ENCODE measurements at regions not wholly inside any gene's neighbourhood (a gene's known extent, or its start where the extent isn't known, plus 50 kb on each side); places are given as distances from the start of the nearest gene placed in this dataset.

DNA sequence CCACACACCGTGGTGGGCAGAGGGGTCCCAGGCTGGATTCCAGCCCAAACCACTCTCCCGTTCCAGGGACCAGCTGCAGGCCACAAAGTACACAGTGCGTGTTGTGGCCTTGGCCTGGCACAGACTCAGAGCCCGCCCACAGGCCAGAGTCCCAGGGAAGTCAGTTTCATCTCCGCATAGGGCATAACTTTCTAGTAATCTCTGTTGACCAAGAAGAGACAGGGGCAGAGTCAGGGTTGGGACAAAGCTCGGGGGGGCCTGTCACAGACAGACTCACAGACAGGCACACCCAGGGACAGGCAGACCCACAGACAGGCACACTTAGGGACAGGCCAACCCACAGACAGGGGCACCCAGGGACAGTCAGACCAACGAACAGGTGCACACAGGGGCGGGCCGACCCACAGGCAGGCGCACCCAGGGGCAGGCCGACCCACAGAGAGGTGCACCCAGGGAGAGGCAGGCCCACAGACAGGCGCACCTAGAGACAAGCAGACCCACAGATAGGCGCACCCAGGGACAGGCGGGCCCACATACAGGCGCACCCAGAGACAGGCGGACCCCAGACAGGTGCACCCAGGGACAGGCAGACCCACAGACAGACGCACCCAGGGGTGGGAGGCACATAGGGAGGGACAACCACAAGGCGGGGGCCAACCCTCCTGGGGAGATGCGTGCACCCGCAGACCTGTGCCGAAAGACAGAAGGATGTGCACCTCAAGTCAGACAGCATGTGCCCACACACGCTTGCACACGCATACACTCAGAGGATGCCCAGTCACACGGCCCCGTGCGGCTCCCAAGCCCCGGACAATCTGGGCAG, 323.3 kb upstream of the RTL1 start:
- H3K27me3 ChIP-seq, result no peaks in the 10 kb centered on the region
- TF ChIP-seq POLR2AphosphoS5 (IDR thresholded peaks at IDR 0.05; ENCODE audit: insufficient read depth in 1 of 2, low read depth in 1 of 2) (no peak), POLR2A (IDR thresholded peaks at IDR 0.05) (no peak)
- TF ChIP-seq, protein P1, sequence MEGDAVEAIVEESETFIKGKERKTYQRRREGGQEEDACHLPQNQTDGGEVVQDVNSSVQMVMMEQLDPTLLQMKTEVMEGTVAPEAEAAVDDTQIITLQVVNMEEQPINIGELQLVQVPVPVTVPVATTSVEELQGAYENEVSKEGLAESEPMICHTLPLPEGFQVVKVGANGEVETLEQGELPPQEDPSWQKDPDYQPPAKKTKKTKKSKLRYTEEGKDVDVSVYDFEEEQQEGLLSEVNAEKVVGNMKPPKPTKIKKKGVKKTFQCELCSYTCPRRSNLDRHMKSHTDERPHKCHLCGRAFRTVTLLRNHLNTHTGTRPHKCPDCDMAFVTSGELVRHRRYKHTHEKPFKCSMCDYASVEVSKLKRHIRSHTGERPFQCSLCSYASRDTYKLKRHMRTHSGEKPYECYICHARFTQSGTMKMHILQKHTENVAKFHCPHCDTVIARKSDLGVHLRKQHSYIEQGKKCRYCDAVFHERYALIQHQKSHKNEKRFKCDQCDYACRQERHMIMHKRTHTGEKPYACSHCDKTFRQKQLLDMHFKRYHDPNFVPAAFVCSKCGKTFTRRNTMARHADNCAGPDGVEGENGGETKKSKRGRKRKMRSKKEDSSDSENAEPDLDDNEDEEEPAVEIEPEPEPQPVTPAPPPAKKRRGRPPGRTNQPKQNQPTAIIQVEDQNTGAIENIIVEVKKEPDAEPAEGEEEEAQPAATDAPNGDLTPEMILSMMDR (IDR thresholded peaks at IDR 0.05), result no peak
- DNase-seq (ENCODE audit: extremely low spot score in 2 of 2), result peak; percentile 79 to 95
- H3K36me3 ChIP-seq, result no peaks in the 10 kb centered on the region
- intact Hi-C loops (cut with DNase I), result no loop called here
- no peak overlapping the region for H3K27ac ChIP-seq
- no peaks in the 10 kb centered on the region for H3K9me3 ChIP-seq
- no peak overlapping the region for H3K4me3 ChIP-seq
- H3K4me1 ChIP-seq, result peaks cover 6% of the 10 kb centered on the region

DNA sequence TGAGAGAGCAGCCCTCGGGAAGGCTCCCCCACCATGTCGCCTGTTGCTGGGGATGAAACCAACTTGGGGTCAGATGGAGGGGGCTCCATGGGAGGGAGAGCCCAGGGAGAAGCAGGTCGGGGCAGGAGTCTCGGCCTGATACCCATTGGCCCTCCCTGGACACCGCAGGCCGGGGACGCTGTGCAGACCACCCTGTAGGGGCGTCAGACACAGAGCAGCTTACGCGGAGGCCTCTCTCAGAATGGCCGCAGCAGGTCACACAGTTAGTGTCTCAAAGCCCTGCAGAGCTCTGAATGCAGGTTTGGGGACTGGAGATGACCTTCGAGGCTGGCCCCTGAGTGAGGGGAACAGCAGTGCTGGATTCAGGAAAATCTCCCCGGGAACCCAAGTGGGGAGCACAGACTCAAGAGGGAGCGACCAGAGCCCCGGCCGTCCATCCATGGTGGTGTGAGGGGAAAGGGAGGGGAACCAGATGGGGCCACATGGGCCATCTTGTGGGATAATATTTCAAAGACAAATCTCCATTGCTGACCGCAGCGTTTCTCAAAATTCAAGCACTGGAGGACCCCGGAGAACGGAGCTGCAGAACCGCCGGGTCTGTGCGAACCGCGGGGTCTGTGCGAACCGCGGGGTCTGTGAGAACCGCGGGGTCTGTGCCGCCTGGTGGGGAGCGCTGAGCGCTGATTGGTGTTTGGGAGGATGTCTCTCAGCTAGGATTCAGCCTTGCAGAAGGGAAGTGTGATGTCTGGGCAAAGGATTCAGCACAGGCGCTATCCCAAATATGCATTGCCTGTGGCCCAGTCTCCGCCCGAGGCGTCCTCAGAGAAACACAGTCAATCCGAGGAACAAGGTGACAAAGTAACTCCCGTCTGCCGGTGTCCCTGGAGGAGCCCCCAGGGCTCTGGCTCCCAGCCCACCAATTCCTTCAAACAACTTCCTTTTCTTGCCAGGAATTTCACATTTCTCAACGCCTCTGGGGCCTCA, 324.4 kb upstream of the RTL1 start:
- DNase-seq (ENCODE audit: extremely low spot score in 2 of 2), result peak; percentile 77 to 95
- peaks cover 6% of the 10 kb centered on the region for H3K4me1 ChIP-seq
- no peaks in the 10 kb centered on the region for H3K36me3 ChIP-seq
- no peaks in the 10 kb centered on the region for H3K9me3 ChIP-seq
- no peak overlapping the region for H3K27ac ChIP-seq
- TF ChIP-seq, protein P1 (IDR thresholded peaks at IDR 0.05), result no peak
- no peak overlapping the region for H3K4me3 ChIP-seq
- H3K27me3 ChIP-seq, result no peaks in the 10 kb centered on the region
- intact Hi-C loops (cut with DNase I), result no loop called here

DNA sequence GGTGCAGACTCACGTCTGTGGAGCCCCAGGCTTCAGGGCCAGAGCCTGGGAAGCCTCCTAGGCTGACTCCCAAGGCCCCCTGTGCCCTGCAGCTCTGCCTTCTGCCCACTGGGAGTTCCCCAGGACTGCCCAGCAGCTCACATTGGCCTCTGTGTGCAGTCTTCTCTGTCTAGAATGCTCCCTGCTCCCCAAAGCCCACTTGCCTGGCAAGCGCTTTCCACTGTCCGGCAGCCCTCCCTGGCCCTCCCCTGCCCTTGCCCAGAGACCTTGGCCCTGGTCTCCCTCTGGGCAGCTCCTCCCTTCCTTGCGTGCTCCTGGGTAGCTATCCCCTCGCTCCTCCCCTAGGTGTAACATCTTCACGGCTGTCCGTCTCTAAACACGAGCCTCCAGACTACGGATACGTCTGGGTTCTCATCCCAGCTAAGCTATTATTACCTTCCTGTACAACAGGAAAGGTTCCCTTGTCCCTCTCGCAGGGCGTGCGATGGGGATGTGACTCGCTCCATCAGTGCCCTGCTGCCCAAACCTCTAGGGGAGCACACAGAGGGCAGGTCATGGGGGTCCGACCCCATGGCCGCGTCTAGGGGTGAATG, 325.5 kb upstream of the RTL1 start:
- peaks cover 6% of the 10 kb centered on the region for H3K4me1 ChIP-seq
- H3K27ac ChIP-seq, result peak overlapping the region; percentile 30
- H3K4me3 ChIP-seq, result peak overlapping the region; percentile 26 to 34
- no peaks in the 10 kb centered on the region for H3K9me3 ChIP-seq
- H3K36me3 ChIP-seq, result no peaks in the 10 kb centered on the region
- DNase-seq (ENCODE audit: extremely low spot score in 2 of 2), result peak; percentile 71 to 74
- intact Hi-C loops (cut with DNase I), result no loop called here
- no peaks in the 10 kb centered on the region for H3K27me3 ChIP-seq
- TF ChIP-seq POLR2AphosphoS5 (IDR thresholded peaks at IDR 0.05; ENCODE audit: insufficient read depth in 1 of 2, low read depth in 1 of 2), result no peak
- TF ChIP-seq, protein P1 (IDR thresholded peaks at IDR 0.05), result peak in 1 of 3 experiments; percentile 5

DNA sequence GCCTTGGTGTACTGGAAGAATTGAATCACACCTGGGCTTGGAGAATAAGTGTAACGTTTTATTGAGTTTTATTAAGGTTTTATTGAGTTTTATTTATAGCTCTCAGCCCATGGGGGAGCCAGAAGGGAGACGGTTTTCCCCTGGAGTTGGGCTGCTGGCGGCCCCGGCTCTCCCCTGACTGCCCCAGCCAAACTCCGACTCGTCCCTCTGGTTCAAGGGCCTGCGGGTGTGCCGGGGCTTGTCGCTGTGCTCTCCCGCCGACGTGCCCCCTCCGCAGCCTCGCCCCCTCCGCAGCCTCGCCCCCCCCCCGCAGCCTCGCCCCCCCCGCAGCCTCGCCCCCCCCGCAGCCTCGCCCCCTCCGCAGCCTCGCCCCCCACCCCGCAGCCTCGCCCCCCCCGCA, 326.1 kb upstream of the RTL1 start:
- Histone ChIP-seq H3K9me3 (no peaks in the 10 kb centered on the region), H3K27ac (peak overlapping the region; percentile 30), H3K36me3 (no peaks in the 10 kb centered on the region), H3K4me3 (peak overlapping the region; percentile 26 to 34), H3K27me3 (no peaks in the 10 kb centered on the region), H3K4me1 (peaks cover 6% of the 10 kb centered on the region)
- intact Hi-C loops (cut with DNase I), result loop anchor here (10.0 kb wide), 1 partner anchor 395 kb away; no protein-coding TSS in a partner anchor
- DNase-seq (ENCODE audit: extremely low spot score in 2 of 2), result peak in 1 of 2 donors; percentile 85
- TF ChIP-seq POLR2AphosphoS5 (IDR thresholded peaks at IDR 0.05; ENCODE audit: insufficient read depth in 1 of 2, low read depth in 1 of 2) (no peak), POLR2A (IDR thresholded peaks at IDR 0.05) (no peak)
- TF ChIP-seq, protein P1 (IDR thresholded peaks at IDR 0.05), result no peak

Data from vagina (tissue), 2 donors.